H1 (cell line): ENCODE measurements at regions not wholly inside any gene's neighbourhood (a gene's known extent, or its start where the extent isn't known, plus 50 kb on each side); places are given as distances from the start of the nearest gene placed in this dataset.

Source experiments
- CTCF ChIA-PET: fragments of 300-600 bp; sonication (Branson Sonifier 250); formaldehyde crosslinking; loops from one replicate; lab custom pipeline; 2021; ENCODE audit not compliant: partially characterized antibody; lab: Charles Lee
- POLR2A ChIA-PET: fragments of 300-600 bp; sonication (Branson Sonifier 250); formaldehyde crosslinking; loops from one replicate; lab custom pipeline; 2021; ENCODE audit warnings: inconsistent platforms; ENCODE audit not compliant: partially characterized antibody; lab: Charles Lee
- DNase-seq, 2 experiments: peaks; one replicate each; pipeline versions ENCODE4 v3.0.0 to v3.0.0-alpha.2; 2010 to 2022; ENCODE audit warnings: low spot score in 2 of 2, low read depth in 1 of 2, mixed read lengths in 1 of 2
- FAIRE-seq: peaks from 2 replicates; lab custom pipeline; 2011; peaks lifted over from hg19 to GRCh38; lab: Jason Lieb, UNC
- H2AFZ ChIP-seq: 2 replicates; pipeline ENCODE4 v1.8.1; 2012; ENCODE audit warnings: low read length, inconsistent platforms
- H2AK5ac ChIP-seq: 2 replicates; pipeline ENCODE4 v1.6.1; 2013; ENCODE audit warnings: low read depth, low read length
- H2BK120ac ChIP-seq: replicated peaks from 2 replicates; pipeline ENCODE3; 2013; ENCODE audit warnings: low read depth, low read length, inconsistent platforms
- H2BK12ac ChIP-seq: 2 replicates; pipeline ENCODE4 v1.6.1; 2013; ENCODE audit warnings: low read depth, low read length
- H2BK15ac ChIP-seq: 2 replicates; pipeline ENCODE4 v1.6.1; 2013; ENCODE audit warnings: low read length
- H2BK20ac ChIP-seq: 2 replicates; pipeline ENCODE4 v1.6.1; 2013; ENCODE audit warnings: low read length
- H2BK5ac ChIP-seq: 2 replicates; pipeline ENCODE4 v1.6.1; 2013; ENCODE audit warnings: low read depth, low read length
- H3K14ac ChIP-seq: 2 replicates; pipeline ENCODE4 v1.6.1; 2013; ENCODE audit warnings: inconsistent platforms; ENCODE audit not compliant: insufficient read length
- H3K18ac ChIP-seq: 2 replicates; pipeline ENCODE4 v1.6.1; 2013; ENCODE audit warnings: low read length; ENCODE audit errors: extremely low read depth
- H3K23ac ChIP-seq: 2 replicates; pipeline ENCODE4 v1.6.1; 2013; ENCODE audit warnings: inconsistent platforms; ENCODE audit not compliant: insufficient read length
- H3K23me2 ChIP-seq: 2 replicates; pipeline ENCODE4 v1.6.1; 2013; ENCODE audit warnings: low read depth, low read length
- H3K27ac ChIP-seq: 2 replicates; pipeline ENCODE4 v1.6.1; 2011; ENCODE audit warnings: low read depth, low read length, inconsistent platforms
- H3K27me3 ChIP-seq, 4 experiments: replicated peaks in 1 of 4; 1 replicate in 1 of 4; 2 replicates in 3 of 4; pipeline versions ENCODE4 v1.6.1 to v1.8.1; 2011 to 2013; ENCODE audit warnings: low read length in 3 of 4, mild to moderate bottlenecking in 3 of 4, inconsistent platforms in 2 of 4, mixed read lengths in 2 of 4, moderate library complexity in 1 of 4; ENCODE audit not compliant: control insufficient read depth in 3 of 4, insufficient read depth in 3 of 4; ENCODE audit errors: extremely low read depth in 1 of 4
- H3K36me3 ChIP-seq, 4 experiments: 2 replicates each; pipeline versions ENCODE4 v1.6.1 to v1.8.1; 2011 to 2013; ENCODE audit warnings: mild to moderate bottlenecking in 4 of 4, low read length in 3 of 4, moderate library complexity in 2 of 4, control low read depth in 1 of 4, inconsistent platforms in 1 of 4; ENCODE audit not compliant: insufficient read depth in 4 of 4, control insufficient read depth in 2 of 4
- H3K4ac ChIP-seq: replicated peaks from 2 replicates; pipeline ENCODE3; 2013; ENCODE audit warnings: low read length, low read depth, mixed read lengths, inconsistent platforms; ENCODE audit not compliant: insufficient read length
- H3K4me1 ChIP-seq, 4 experiments: replicated peaks in 1 of 4; 1 replicate in 1 of 4; 2 replicates in 3 of 4; pipeline versions ENCODE4 v1.6.1 to v1.8.1; 2011 to 2013; ENCODE audit warnings: low read length in 3 of 4, inconsistent platforms in 2 of 4, mixed read lengths in 1 of 4; ENCODE audit not compliant: insufficient read depth in 4 of 4, control insufficient read depth in 3 of 4
- H3K4me2 ChIP-seq, 2 experiments: 2 replicates each; pipeline versions ENCODE4 v1.6.1 to v1.8.1; 2011 to 2013; ENCODE audit warnings: low read depth in 2 of 2, low read length in 2 of 2, control low read depth in 1 of 2, inconsistent platforms in 1 of 2, mild to moderate bottlenecking in 1 of 2; ENCODE audit not compliant: insufficient read depth in 1 of 2
- H3K4me3 ChIP-seq, 4 experiments: fragments of 200-600, 300-600 bp in 1 of 4; sonication (generic), shearing (Covaris generic), sonication (Bioruptor Twin) in 1 of 4; 2 replicates each; pipeline versions ENCODE4 v1.5.1 to v1.8.1; 2011 to 2016; ENCODE audit warnings: low read length in 4 of 4, low read depth in 3 of 4, control low read depth in 2 of 4, inconsistent platforms in 2 of 4, mild to moderate bottlenecking in 2 of 4, mixed read lengths in 1 of 4, moderate library complexity in 1 of 4; ENCODE audit not compliant: insufficient read depth in 2 of 4; ENCODE audit errors: extremely low read depth in 1 of 4
- H3K56ac ChIP-seq: replicated peaks from 2 replicates; pipeline ENCODE3; 2013; ENCODE audit warnings: low read depth, mild to moderate bottlenecking, mixed read lengths, low read length, inconsistent platforms; ENCODE audit not compliant: insufficient read length
- H3K79me1 ChIP-seq: 2 replicates; pipeline ENCODE4 v1.6.1; 2013; ENCODE audit warnings: low read depth, low read length, control low read depth
- H3K79me2 ChIP-seq, 2 experiments: 2 replicates each; pipeline versions ENCODE4 v1.6.1 to v1.8.1; 2012 to 2013; ENCODE audit warnings: low read length in 2 of 2, mild to moderate bottlenecking in 2 of 2, inconsistent platforms in 1 of 2; ENCODE audit not compliant: insufficient read depth in 2 of 2, control insufficient read depth in 1 of 2
- H3K9ac ChIP-seq, 4 experiments: replicated peaks in 1 of 4; 1 replicate in 1 of 4; 2 replicates in 3 of 4; pipeline versions ENCODE4 v1.6.1 to v1.8.1; 2011 to 2013; ENCODE audit warnings: low read depth in 3 of 4, low read length in 3 of 4, control low read depth in 2 of 4, mild to moderate bottlenecking in 2 of 4, moderate library complexity in 2 of 4, inconsistent platforms in 1 of 4; ENCODE audit errors: extremely low read depth in 1 of 4
- H3K9me3 ChIP-seq, 2 experiments: 2 replicates each; pipeline versions ENCODE4 v1.6.1 to v1.8.1; 2012 to 2013; ENCODE audit warnings: mild to moderate bottlenecking in 2 of 2, moderate library complexity in 2 of 2, control low read depth in 1 of 2, inconsistent platforms in 1 of 2, low read depth in 1 of 2, low read length in 1 of 2, mixed read lengths in 1 of 2; ENCODE audit not compliant: insufficient read depth in 2 of 2
- H4K20me1 ChIP-seq, 2 experiments: replicated peaks in 1 of 2; 2 replicates each; pipeline versions ENCODE3 to v1.8.1; 2011 to 2013; ENCODE audit warnings: inconsistent platforms in 2 of 2, low read length in 2 of 2, mild to moderate bottlenecking in 1 of 2; ENCODE audit not compliant: insufficient read depth in 2 of 2, control insufficient read depth in 1 of 2
- H4K5ac ChIP-seq: 2 replicates; pipeline ENCODE4 v1.6.1; 2013; ENCODE audit warnings: low read length, low read depth, mixed read lengths, inconsistent platforms; ENCODE audit not compliant: insufficient read length
- H4K8ac ChIP-seq: 2 replicates; pipeline ENCODE4 v1.8.0; 2013; ENCODE audit warnings: mild to moderate bottlenecking, moderate library complexity, low read length, inconsistent platforms; ENCODE audit not compliant: insufficient read depth; ENCODE audit errors: extremely low read depth
- H4K91ac ChIP-seq: replicated peaks from 2 replicates; pipeline ENCODE3; 2013; ENCODE audit warnings: low read length, mixed read lengths, inconsistent platforms; ENCODE audit not compliant: insufficient read length
- BACH1 ChIP-seq: IDR thresholded peaks from 2 replicates; pipeline ENCODE4 v1.6.1; 2012; ENCODE audit warnings: low read length, improper control_type of control experiment
- CEBPB ChIP-seq: IDR thresholded peaks from 2 replicates; pipeline ENCODE4 v1.6.1; 2012; ENCODE audit warnings: low read depth, low read length
- KDM1A ChIP-seq: fragments of 200-600, 300-600 bp; sonication (generic); IDR thresholded peaks from 2 replicates; pipeline ENCODE4 v1.7.1; 2016; ENCODE audit warnings: mild to moderate bottlenecking, low read length, borderline replicate concordance
- SIN3A ChIP-seq, 2 experiments: IDR thresholded peaks in 1 of 2; conservative IDR thresholded peaks in 1 of 2; 2 replicates each; pipeline ENCODE4 v1.6.1; 2011 to 2012; ENCODE audit warnings: low read length in 2 of 2, improper control_type of control experiment in 1 of 2, low read depth in 1 of 2, mild to moderate bottlenecking in 1 of 2
- SP2 ChIP-seq: IDR thresholded peaks from 2 replicates; pipeline ENCODE4 v1.6.1; 2012; ENCODE audit warnings: mild to moderate bottlenecking, low read length, inconsistent platforms
- TEAD4 ChIP-seq: IDR thresholded peaks from 2 replicates; pipeline ENCODE4 v1.6.1; 2012; ENCODE audit warnings: low read depth, low read length, inconsistent platforms, mixed read lengths
- WGBS, 2 experiments: shearing (Covaris generic) in 1 of 2; methylation state at CpG; one replicate each; pipeline versions ENCODE4 v1.1.6 to v1.1.7; 2013 to 2015; ENCODE audit warnings: low lambda C conversion rate in 2 of 2, mixed read lengths in 2 of 2, inconsistent platforms in 1 of 2, low coverage in 1 of 2, missing lambda C conversion rate in 1 of 2; ENCODE audit not compliant: insufficient replicate concordance in 2 of 2, insufficient coverage in 1 of 2, insufficient read length in 1 of 2; ENCODE audit errors: extremely low coverage in 1 of 2, missing lambda C conversion rate in 1 of 2; 5-methylcytosine and 5-hydroxymethylcytosine counted together

DNA sequence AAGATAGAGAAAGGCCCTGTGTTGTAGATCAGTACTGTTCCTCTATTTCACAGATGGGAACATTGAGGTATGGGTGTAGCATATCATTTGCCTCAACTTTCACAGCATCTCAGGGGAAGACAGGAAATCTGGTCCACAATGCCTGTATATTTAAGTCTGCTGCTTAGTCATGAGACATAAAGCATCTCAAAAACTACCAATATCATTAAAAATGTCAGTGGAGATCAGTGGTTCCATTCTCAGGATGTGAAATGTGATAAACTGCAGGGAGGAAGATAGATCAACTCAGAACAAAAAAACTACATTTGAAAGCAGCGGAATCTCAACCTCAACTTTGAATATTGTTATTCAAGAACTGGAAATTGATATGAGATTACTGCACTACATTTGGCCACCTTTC lies 192.9 kb upstream of the PREP start:
- H2BK5ac ChIP-seq, result no peak overlapping the region
- no peaks in the 10 kb centered on the region for H4K20me1 ChIP-seq
- H2BK120ac ChIP-seq, result no peak overlapping the region
- no peak overlapping the region for H2AK5ac ChIP-seq
- H2BK15ac ChIP-seq, result no peak overlapping the region
- FAIRE-seq (no peak), DNase-seq (no peak)
- no peak overlapping the region for H3K27ac ChIP-seq
- no peak overlapping the region for H3K4ac ChIP-seq
- no peak overlapping the region for H4K8ac ChIP-seq
- H3K4me3 ChIP-seq, result no peak overlapping the region
- TF ChIP-seq BACH1 (no peak), SIN3A (conservative IDR thresholded peaks at IDR 0.05 in 1 of 2, IDR thresholded peaks at IDR 0.05 in 1 of 2; ENCODE audit: low read depth in 1 of 2, low read length in 2 of 2) (no peak), TEAD4 (no peak), CEBPB (no peak), KDM1A (no peak), SP2 (no peak)
- H3K9me3 ChIP-seq, result no peaks in the 10 kb centered on the region
- POLR2A ChIA-PET, result interaction anchor here (0.6 kb wide), 1 partner anchor 52 kb away, joined by 3 read pairs; no protein-coding TSS in a partner anchor
- no peaks in the 10 kb centered on the region for H3K79me2 ChIP-seq
- no peak overlapping the region for H2BK20ac ChIP-seq
- no peak overlapping the region for H2BK12ac ChIP-seq
- H3K56ac ChIP-seq, result no peak overlapping the region
- no peak overlapping the region for H3K18ac ChIP-seq
- peaks cover 0 to 4% (median 1%) of the 10 kb centered on the region in 4 experiments; a peak in 1 of 7 replicates for H3K4me1 ChIP-seq
- H3K27me3 ChIP-seq, result no peaks in the 10 kb centered on the region
- H3K9ac ChIP-seq, result no peak overlapping the region
- no peak overlapping the region for H4K5ac ChIP-seq
- H3K23me2 ChIP-seq, result no peaks in the 10 kb centered on the region
- CTCF ChIA-PET, result no interaction called here
- no peaks in the 10 kb centered on the region for H3K36me3 ChIP-seq
- H4K91ac ChIP-seq, result no peak overlapping the region
- no peak overlapping the region for H2AFZ ChIP-seq
- H3K4me2 ChIP-seq, result no peak overlapping the region
- WGBS, 2 experiments, result 95% methylated on average over 1 of the region's 1 CpG; no CpG with 5 or more reads in 1 of the 2 experiments
- no peaks in the 10 kb centered on the region for H3K79me1 ChIP-seq
- H3K14ac ChIP-seq, result no peak overlapping the region
- no peak overlapping the region for H3K23ac ChIP-seq
